Islet precursor cell (in vitro differentiated cells): ENCODE measurements at regions not wholly inside any gene's neighbourhood (a gene's known extent, or its start where the extent isn't known, plus 50 kb on each side); places are given as distances from the start of the nearest gene placed in this dataset.

Source experiments
- DNase-seq: peaks from one replicate; pipeline ENCODE4 v3.0.0-alpha.2; 2018

- peak; percentile 67 for DNase-seq
These were observed 54.4 kb upstream of the TRABD2B start for GRCh38 chr1:48051466-48052126.

- peak; percentile 73 for DNase-seq
These were observed 52.8 kb upstream of the TRABD2B start for GRCh38 chr1:48049823-48050535.

GRCh38 chr1:48048980-48049379 lies 51.8 kb upstream of the TRABD2B start:
- DNase-seq: no peak

- DNase-seq: peak; percentile 80
These were observed 50.9 kb upstream of the TRABD2B start for GRCh38 chr1:48048064-48048463.

- no peak for DNase-seq
These were observed 49.9 kb upstream of the TRABD2B start for GRCh38 chr1:48047116-48047515.
